ENCODE measurements at regions not wholly inside any gene's neighbourhood (a gene's known extent, or its start where the extent isn't known, plus 50 kb on each side); places are given as distances from the start of the nearest gene placed in this dataset.

DNA sequence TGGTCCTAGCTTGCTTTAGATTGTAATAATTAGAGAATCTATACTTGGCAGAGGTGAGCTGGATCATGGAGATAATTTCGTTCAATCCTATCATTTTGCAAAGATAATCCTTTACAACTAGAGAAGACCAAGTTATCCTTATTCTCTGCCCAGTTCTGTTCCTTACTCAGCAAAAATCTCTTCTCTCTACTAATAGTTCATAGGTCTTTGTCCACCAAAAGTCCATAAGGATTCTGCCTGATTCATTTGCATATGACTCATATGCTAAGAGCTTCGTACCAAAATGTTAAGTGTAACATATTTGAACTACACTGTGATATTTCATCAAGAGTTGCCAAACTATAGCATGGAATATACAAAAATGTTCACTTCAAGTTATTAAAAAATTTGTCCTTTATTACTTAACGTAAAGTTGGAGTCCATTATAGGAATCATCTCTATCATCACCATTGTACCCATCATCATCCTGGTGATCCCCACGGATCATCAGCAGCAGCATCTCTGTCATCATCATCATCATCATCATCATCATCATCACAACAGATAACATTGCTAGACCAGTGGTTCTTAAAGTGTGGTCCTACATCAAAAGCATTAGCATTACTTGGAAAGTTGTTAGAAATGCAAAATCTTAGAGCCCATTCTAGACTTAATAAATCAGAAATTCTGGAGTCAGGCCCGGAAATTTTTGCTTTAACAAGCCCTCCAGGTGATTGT, 463.0 kb downstream of the DHX35 start (continued):
- TF ChIP-seq, protein P1, sequence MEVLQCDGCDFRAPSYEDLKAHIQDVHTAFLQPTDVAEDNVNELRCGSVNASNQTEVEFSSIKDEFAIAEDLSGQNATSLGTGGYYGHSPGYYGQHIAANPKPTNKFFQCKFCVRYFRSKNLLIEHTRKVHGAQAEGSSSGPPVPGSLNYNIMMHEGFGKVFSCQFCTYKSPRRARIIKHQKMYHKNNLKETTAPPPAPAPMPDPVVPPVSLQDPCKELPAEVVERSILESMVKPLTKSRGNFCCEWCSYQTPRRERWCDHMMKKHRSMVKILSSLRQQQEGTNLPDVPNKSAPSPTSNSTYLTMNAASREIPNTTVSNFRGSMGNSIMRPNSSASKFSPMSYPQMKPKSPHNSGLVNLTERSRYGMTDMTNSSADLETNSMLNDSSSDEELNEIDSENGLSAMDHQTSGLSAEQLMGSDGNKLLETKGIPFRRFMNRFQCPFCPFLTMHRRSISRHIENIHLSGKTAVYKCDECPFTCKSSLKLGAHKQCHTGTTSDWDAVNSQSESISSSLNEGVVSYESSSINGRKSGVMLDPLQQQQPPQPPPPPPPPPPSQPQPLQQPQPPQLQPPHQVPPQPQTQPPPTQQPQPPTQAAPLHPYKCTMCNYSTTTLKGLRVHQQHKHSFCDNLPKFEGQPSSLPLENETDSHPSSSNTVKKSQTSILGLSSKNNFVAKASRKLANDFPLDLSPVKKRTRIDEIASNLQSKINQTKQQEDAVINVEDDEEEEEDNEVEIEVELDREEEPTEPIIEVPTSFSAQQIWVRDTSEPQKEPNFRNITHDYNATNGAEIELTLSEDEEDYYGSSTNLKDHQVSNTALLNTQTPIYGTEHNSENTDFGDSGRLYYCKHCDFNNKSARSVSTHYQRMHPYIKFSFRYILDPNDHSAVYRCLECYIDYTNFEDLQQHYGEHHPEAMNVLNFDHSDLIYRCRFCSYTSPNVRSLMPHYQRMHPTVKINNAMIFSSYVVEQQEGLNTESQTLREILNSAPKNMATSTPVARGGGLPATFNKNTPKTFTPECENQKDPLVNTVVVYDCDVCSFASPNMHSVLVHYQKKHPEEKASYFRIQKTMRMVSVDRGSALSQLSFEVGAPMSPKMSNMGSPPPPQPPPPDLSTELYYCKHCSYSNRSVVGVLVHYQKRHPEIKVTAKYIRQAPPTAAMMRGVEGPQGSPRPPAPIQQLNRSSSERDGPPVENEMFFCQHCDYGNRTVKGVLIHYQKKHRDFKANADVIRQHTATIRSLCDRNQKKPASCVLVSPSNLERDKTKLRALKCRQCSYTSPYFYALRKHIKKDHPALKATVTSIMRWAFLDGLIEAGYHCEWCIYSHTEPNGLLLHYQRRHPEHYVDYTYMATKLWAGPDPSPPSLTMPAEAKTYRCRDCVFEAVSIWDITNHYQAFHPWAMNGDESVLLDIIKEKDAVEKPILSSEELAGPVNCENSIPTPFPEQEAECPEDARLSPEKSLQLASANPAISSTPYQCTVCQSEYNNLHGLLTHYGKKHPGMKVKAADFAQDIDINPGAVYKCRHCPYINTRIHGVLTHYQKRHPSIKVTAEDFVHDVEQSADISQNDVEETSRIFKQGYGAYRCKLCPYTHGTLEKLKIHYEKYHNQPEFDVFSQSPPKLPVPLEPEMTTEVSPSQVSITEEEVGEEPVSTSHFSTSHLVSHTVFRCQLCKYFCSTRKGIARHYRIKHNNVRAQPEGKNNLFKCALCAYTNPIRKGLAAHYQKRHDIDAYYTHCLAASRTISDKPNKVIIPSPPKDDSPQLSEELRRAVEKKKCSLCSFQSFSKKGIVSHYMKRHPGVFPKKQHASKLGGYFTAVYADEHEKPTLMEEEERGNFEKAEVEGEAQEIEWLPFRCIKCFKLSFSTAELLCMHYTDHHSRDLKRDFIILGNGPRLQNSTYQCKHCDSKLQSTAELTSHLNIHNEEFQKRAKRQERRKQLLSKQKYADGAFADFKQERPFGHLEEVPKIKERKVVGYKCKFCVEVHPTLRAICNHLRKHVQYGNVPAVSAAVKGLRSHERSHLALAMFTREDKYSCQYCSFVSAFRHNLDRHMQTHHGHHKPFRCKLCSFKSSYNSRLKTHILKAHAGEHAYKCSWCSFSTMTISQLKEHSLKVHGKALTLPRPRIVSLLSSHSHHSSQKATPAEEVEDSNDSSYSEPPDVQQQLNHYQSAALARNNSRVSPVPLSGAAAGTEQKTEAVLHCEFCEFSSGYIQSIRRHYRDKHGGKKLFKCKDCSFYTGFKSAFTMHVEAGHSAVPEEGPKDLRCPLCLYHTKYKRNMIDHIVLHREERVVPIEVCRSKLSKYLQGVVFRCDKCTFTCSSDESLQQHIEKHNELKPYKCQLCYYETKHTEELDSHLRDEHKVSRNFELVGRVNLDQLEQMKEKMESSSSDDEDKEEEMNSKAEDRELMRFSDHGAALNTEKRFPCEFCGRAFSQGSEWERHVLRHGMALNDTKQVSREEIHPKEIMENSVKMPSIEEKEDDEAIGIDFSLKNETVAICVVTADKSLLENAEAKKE (CRISPR knock-in tag; IDR thresholded peaks at IDR 0.05): no peak
- TF ChIP-seq NANOG (IDR thresholded peaks at IDR 0.05; ENCODE audit: borderline replicate concordance) (no peak), EZH2 (IDR thresholded peaks at IDR 0.05; ENCODE audit: low read depth, unreplicated experiment) (no peak)

DNA sequence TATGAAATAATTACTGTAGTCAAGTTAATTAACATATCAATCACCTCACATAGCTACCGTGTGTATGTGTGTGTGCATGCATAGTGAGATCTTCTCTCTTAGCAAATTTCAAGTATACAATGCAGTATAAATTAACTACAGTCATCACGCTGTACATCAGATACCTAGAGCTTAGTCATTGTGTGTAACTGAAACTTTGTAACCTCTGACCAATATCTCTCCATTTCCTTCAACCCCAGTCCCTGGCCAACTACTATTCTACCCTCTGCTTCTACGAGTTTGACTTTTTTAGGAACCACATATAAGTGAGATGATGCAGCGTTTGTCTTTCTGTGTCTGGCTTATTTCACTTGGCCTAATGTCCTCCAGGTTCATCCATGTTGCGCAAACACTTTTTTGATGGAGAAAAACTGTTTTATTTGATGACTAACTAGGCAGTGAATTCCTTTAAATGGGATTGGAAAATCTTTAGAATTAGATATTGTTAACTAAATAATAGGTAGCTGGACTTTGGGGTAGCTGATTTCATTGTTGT, 459.5 kb downstream of the DHX35 start:
- Histone ChIP-seq H3K79me2 (replicated peaks; ENCODE audit: insufficient read depth) (no peaks in the 10 kb centered on the region), H3K4me2 (no peak overlapping the region), H3K4me1 (ENCODE audit: insufficient read depth) (no peaks in the 10 kb centered on the region), H3K4me3 (no peak overlapping the region), H3K27ac (ENCODE audit: low read depth) (no peak overlapping the region), H4K20me1 (replicated peaks; ENCODE audit: insufficient read depth) (no peaks in the 10 kb centered on the region), H3K36me3 (ENCODE audit: insufficient read depth) (no peaks in the 10 kb centered on the region), H3K27me3 (ENCODE audit: insufficient read depth) (no peaks in the 10 kb centered on the region), H3F3A (replicated peaks; ENCODE audit: low read depth) (no peaks in the 10 kb centered on the region), H3K9me2 (ENCODE audit: insufficient read depth) (0 out of 2 replicates have a peak, but pooled peaks cover 4% of the 10 kb centered on the region), H2AFZ (no peak overlapping the region)
- Mint-ChIP-seq H3K4me1 (no peaks in the 10 kb centered on the region; the same call in 1 of the 3 replicates), H3K27me3 (ENCODE audit: insufficient read depth, low read depth, poor library complexity) (peaks cover 2% of the 10 kb centered on the region), H3K4me3 (no peak overlapping the region), H3K9me3 (no peaks in the 10 kb centered on the region), H3K27ac (no peak overlapping the region), H3K36me3 (ENCODE audit: low read depth) (no peaks in the 10 kb centered on the region)
- no peak for TF ChIP-seq ZNF114 (CRISPR knock-in tag; IDR thresholded peaks at IDR 0.05)
- TF ChIP-seq, protein P2, sequence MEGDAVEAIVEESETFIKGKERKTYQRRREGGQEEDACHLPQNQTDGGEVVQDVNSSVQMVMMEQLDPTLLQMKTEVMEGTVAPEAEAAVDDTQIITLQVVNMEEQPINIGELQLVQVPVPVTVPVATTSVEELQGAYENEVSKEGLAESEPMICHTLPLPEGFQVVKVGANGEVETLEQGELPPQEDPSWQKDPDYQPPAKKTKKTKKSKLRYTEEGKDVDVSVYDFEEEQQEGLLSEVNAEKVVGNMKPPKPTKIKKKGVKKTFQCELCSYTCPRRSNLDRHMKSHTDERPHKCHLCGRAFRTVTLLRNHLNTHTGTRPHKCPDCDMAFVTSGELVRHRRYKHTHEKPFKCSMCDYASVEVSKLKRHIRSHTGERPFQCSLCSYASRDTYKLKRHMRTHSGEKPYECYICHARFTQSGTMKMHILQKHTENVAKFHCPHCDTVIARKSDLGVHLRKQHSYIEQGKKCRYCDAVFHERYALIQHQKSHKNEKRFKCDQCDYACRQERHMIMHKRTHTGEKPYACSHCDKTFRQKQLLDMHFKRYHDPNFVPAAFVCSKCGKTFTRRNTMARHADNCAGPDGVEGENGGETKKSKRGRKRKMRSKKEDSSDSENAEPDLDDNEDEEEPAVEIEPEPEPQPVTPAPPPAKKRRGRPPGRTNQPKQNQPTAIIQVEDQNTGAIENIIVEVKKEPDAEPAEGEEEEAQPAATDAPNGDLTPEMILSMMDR (conservative IDR thresholded peaks at IDR 0.05; ENCODE audit: low read depth in 2 of 2): no peak
- ATAC-seq (no peak), DNase-seq (ENCODE audit: low spot score) (no peak)
